ENCODE measurements at regions not wholly inside any gene's neighbourhood (a gene's known extent, or its start where the extent isn't known, plus 50 kb on each side); places are given as distances from the start of the nearest gene placed in this dataset.

GRCh38 chr5:36755342-36755741, 121.2 kb upstream of the NIPBL start:
- no peaks in the 10 kb centered on the region for H3K9me2 ChIP-seq (replicated peaks; ENCODE audit: control insufficient read depth, low read length)
- H4K20me1 ChIP-seq (ENCODE audit: control insufficient read depth, insufficient read depth, low read depth, low read length): no peaks in the 10 kb centered on the region
- H3K4me1 ChIP-seq (ENCODE audit: control insufficient read depth, low read length): no peaks in the 10 kb centered on the region
- H3K36me3 ChIP-seq (ENCODE audit: control insufficient read depth, low read length): no peaks in the 10 kb centered on the region
- H3F3A ChIP-seq (ENCODE audit: control insufficient read depth, insufficient read depth): no peaks in the 10 kb centered on the region
- H3K79me2 ChIP-seq (ENCODE audit: control insufficient read depth, low read length): no peaks in the 10 kb centered on the region
- H3K27me3 ChIP-seq (ENCODE audit: control insufficient read depth, low read length): peaks cover 12% of the 10 kb centered on the region; the same call in 1 of the 2 replicates
- H3K27ac ChIP-seq (ENCODE audit: low read depth, low read length): no peak overlapping the region
- no peak overlapping the region for H3K4me2 ChIP-seq (ENCODE audit: low read length)
- TF ChIP-seq, protein P1, sequence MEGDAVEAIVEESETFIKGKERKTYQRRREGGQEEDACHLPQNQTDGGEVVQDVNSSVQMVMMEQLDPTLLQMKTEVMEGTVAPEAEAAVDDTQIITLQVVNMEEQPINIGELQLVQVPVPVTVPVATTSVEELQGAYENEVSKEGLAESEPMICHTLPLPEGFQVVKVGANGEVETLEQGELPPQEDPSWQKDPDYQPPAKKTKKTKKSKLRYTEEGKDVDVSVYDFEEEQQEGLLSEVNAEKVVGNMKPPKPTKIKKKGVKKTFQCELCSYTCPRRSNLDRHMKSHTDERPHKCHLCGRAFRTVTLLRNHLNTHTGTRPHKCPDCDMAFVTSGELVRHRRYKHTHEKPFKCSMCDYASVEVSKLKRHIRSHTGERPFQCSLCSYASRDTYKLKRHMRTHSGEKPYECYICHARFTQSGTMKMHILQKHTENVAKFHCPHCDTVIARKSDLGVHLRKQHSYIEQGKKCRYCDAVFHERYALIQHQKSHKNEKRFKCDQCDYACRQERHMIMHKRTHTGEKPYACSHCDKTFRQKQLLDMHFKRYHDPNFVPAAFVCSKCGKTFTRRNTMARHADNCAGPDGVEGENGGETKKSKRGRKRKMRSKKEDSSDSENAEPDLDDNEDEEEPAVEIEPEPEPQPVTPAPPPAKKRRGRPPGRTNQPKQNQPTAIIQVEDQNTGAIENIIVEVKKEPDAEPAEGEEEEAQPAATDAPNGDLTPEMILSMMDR (IDR thresholded peaks at IDR 0.05; ENCODE audit: low read depth, low read length, poor library complexity, severe bottlenecking): no peak
- no peak for TF ChIP-seq EZH2phosphoT487 (IDR thresholded peaks at IDR 0.05; ENCODE audit: borderline replicate concordance, low read length)
- H3K4me3 ChIP-seq (ENCODE audit: low read length): no peak overlapping the region
- no peaks in the 10 kb centered on the region for H3K9me3 ChIP-seq (ENCODE audit: control insufficient read depth, insufficient read depth, low read length)

- Histone ChIP-seq H3K79me2 (ENCODE audit: control insufficient read depth, low read length) (no peaks in the 10 kb centered on the region), H3K9me3 (ENCODE audit: control insufficient read depth, insufficient read depth, low read length) (no peaks in the 10 kb centered on the region), H3K9me2 (replicated peaks; ENCODE audit: control insufficient read depth, low read length) (no peaks in the 10 kb centered on the region), H3F3A (ENCODE audit: control insufficient read depth, insufficient read depth) (no peaks in the 10 kb centered on the region), H3K4me3 (ENCODE audit: low read length) (no peak overlapping the region), H3K4me1 (ENCODE audit: control insufficient read depth, low read length) (no peaks in the 10 kb centered on the region), H3K36me3 (ENCODE audit: control insufficient read depth, low read length) (no peaks in the 10 kb centered on the region), H4K20me1 (ENCODE audit: control insufficient read depth, insufficient read depth, low read depth, low read length) (no peaks in the 10 kb centered on the region), H3K4me2 (ENCODE audit: low read length) (no peak overlapping the region), H3K27ac (ENCODE audit: low read depth, low read length) (no peak overlapping the region), H3K27me3 (ENCODE audit: control insufficient read depth, low read length) (peaks cover 9% of the 10 kb centered on the region; the same call in 1 of the 2 replicates)
- no peak for TF ChIP-seq EZH2phosphoT487 (IDR thresholded peaks at IDR 0.05; ENCODE audit: borderline replicate concordance, low read length)
- TF ChIP-seq, protein P1 (IDR thresholded peaks at IDR 0.05; ENCODE audit: low read depth, low read length, poor library complexity, severe bottlenecking): no peak
Observed at GRCh38 chr5:36755920-36756488, 120.6 kb upstream of the NIPBL start.

DNA sequence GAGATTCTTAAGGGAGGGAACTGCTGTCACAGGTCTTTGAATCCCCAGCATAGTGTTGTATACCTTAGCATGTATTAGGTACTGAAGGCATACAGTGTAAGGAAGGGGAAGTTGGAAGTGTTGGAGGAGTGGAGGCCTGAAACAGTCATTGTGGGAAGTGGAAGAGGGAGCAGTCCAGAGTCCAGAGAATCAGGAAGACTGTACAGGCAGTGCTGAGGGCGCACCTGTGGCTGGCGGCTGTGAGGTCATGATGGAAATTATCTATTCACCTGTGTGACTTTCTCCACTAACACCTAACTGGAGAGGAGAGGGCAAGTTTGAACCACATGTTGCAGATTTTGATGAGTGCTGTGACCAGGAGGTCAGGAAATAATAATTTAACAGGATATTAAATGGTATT, 119.7 kb upstream of the NIPBL start:
- Histone ChIP-seq H3K27me3 (ENCODE audit: control insufficient read depth, low read length) (peaks cover 10% of the 10 kb centered on the region; the same call in 1 of the 2 replicates), H3K9me3 (ENCODE audit: control insufficient read depth, insufficient read depth, low read length) (no peaks in the 10 kb centered on the region), H3K79me2 (ENCODE audit: control insufficient read depth, low read length) (no peaks in the 10 kb centered on the region), H3K9me2 (replicated peaks; ENCODE audit: control insufficient read depth, low read length) (no peaks in the 10 kb centered on the region), H3K36me3 (ENCODE audit: control insufficient read depth, low read length) (no peaks in the 10 kb centered on the region), H3K4me3 (ENCODE audit: low read length) (no peak overlapping the region), H3K27ac (ENCODE audit: low read depth, low read length) (no peak overlapping the region), H3K4me2 (ENCODE audit: low read length) (no peak overlapping the region), H3K4me1 (ENCODE audit: control insufficient read depth, low read length) (no peaks in the 10 kb centered on the region), H3F3A (ENCODE audit: control insufficient read depth, insufficient read depth) (no peaks in the 10 kb centered on the region), H4K20me1 (ENCODE audit: control insufficient read depth, insufficient read depth, low read depth, low read length) (no peaks in the 10 kb centered on the region)
- TF ChIP-seq EZH2phosphoT487 (IDR thresholded peaks at IDR 0.05; ENCODE audit: borderline replicate concordance, low read length): no peak
- TF ChIP-seq, protein P1 (IDR thresholded peaks at IDR 0.05; ENCODE audit: low read depth, low read length, poor library complexity, severe bottlenecking): no peak
